H9 (cell line): ENCODE measurements at regions not wholly inside any gene's neighbourhood (a gene's known extent, or its start where the extent isn't known, plus 50 kb on each side); places are given as distances from the start of the nearest gene placed in this dataset.

ENCODE experiments used
- DNase-seq: peaks from one replicate; pipeline ENCODE4 v3.0.0-alpha.2; 2017
- H2AFZ ChIP-seq: one replicate; pipeline ENCODE4 v1.6.1; 2013; ENCODE audit warnings: mild to moderate bottlenecking, low read length, control low read depth, moderate library complexity
- H2AK5ac ChIP-seq: 2 replicates; pipeline ENCODE4 v1.6.1; 2013; ENCODE audit warnings: low read length, control low read depth, mixed read lengths; ENCODE audit not compliant: insufficient read length
- H2BK120ac ChIP-seq: one replicate; pipeline ENCODE4 v1.6.1; 2013; ENCODE audit warnings: low read depth, mild to moderate bottlenecking, low read length, control low read depth, inconsistent platforms; ENCODE audit not compliant: poor library complexity, severe bottlenecking
- H2BK12ac ChIP-seq: 2 replicates; pipeline ENCODE4 v1.6.1; 2013; ENCODE audit warnings: low read length, control low read depth, mixed read lengths, low read depth; ENCODE audit not compliant: insufficient read length
- H2BK15ac ChIP-seq: 2 replicates; pipeline ENCODE4 v1.6.1; 2013; ENCODE audit warnings: low read depth, low read length, control low read depth
- H2BK20ac ChIP-seq: one replicate; pipeline ENCODE4 v1.6.1; 2013; ENCODE audit warnings: low read depth, mild to moderate bottlenecking, low read length, control low read depth, inconsistent platforms; ENCODE audit not compliant: poor library complexity, severe bottlenecking
- H2BK5ac ChIP-seq: 2 replicates; pipeline ENCODE4 v1.6.1; 2013; ENCODE audit warnings: low read length, control low read depth, mixed read lengths; ENCODE audit not compliant: insufficient read length
- H3K14ac ChIP-seq: 2 replicates; pipeline ENCODE4 v1.6.1; 2013; ENCODE audit warnings: low read length, control low read depth; ENCODE audit not compliant: insufficient read depth
- H3K18ac ChIP-seq: 2 replicates; pipeline ENCODE4 v1.6.1; 2013; ENCODE audit warnings: low read depth, mild to moderate bottlenecking, mixed read lengths, low read length, control low read depth; ENCODE audit not compliant: insufficient read length
- H3K23ac ChIP-seq: 2 replicates; pipeline ENCODE4 v1.6.1; 2013; ENCODE audit warnings: low read length, control low read depth, mixed read lengths, low read depth; ENCODE audit not compliant: insufficient read length
- H3K23me2 ChIP-seq: 2 replicates; pipeline ENCODE4 v1.6.1; 2013; ENCODE audit warnings: low read depth, mild to moderate bottlenecking, mixed read lengths, low read length, control low read depth; ENCODE audit not compliant: insufficient read length, poor library complexity, severe bottlenecking
- H3K27ac ChIP-seq: 2 replicates; pipeline ENCODE4 v1.5.1; 2013; ENCODE audit warnings: low read length, control low read depth, mixed read lengths, low read depth; ENCODE audit not compliant: insufficient read length
- H3K27me3 ChIP-seq: 2 replicates; pipeline ENCODE4 v1.6.1; 2013; ENCODE audit warnings: low read length, control low read depth, inconsistent platforms; ENCODE audit not compliant: insufficient read depth
- H3K4ac ChIP-seq: 2 replicates; pipeline ENCODE4 v1.6.1; 2013; ENCODE audit warnings: low read depth, mild to moderate bottlenecking, control low read depth, inconsistent platforms, low read length, moderate library complexity
- H3K4me1 ChIP-seq: 2 replicates; pipeline ENCODE4 v1.6.1; 2013; ENCODE audit warnings: low read length, control low read depth, inconsistent platforms; ENCODE audit not compliant: insufficient read depth
- H3K4me2 ChIP-seq: 2 replicates; pipeline ENCODE4 v1.6.1; 2013; ENCODE audit warnings: low read length, control low read depth, mixed read lengths; ENCODE audit not compliant: insufficient read length, insufficient read depth
- H3K56ac ChIP-seq: 2 replicates; pipeline ENCODE4 v1.6.1; 2013; ENCODE audit warnings: low read depth, mild to moderate bottlenecking, mixed read lengths, low read length, control low read depth; ENCODE audit not compliant: insufficient read length
- H3K79me1 ChIP-seq: 2 replicates; pipeline ENCODE4 v1.6.1; 2013; ENCODE audit warnings: low read depth, mild to moderate bottlenecking, moderate library complexity, low read length, control low read depth, inconsistent platforms; ENCODE audit not compliant: insufficient read depth, poor library complexity, severe bottlenecking
- H3K79me2 ChIP-seq: 2 replicates; pipeline ENCODE4 v1.6.1; 2013; ENCODE audit warnings: low read length, control low read depth, inconsistent platforms; ENCODE audit not compliant: insufficient read depth
- H3K9ac ChIP-seq: 2 replicates; pipeline ENCODE4 v1.6.1; 2013; ENCODE audit warnings: low read length, control low read depth, mixed read lengths; ENCODE audit not compliant: insufficient read length; ENCODE audit errors: extremely low read depth
- H3K9me3 ChIP-seq: one replicate; pipeline ENCODE4 v1.6.1; 2013; ENCODE audit warnings: low read depth, low read length, inconsistent platforms; ENCODE audit not compliant: control insufficient read depth
- H3T11ph ChIP-seq: one replicate; pipeline ENCODE4 v1.6.1; 2013; ENCODE audit warnings: mild to moderate bottlenecking, low read length, control low read depth, inconsistent platforms
- H4K20me1 ChIP-seq: one replicate; pipeline ENCODE4 v1.6.1; 2013; ENCODE audit not compliant: control insufficient read depth, insufficient read length, insufficient read depth
- H4K5ac ChIP-seq: 2 replicates; pipeline ENCODE4 v1.6.1; 2013; ENCODE audit warnings: low read depth, mild to moderate bottlenecking, mixed read lengths, low read length, control low read depth; ENCODE audit not compliant: insufficient read length
- H4K8ac ChIP-seq: replicated peaks from 2 replicates; pipeline ENCODE4 v1.6.1; 2013; ENCODE audit warnings: low read length, control low read depth, mixed read lengths, low read depth; ENCODE audit not compliant: insufficient read length
- H4K91ac ChIP-seq: 2 replicates; pipeline ENCODE4 v1.6.1; 2013; ENCODE audit warnings: low read depth, mild to moderate bottlenecking, moderate library complexity, mixed read lengths, low read length, control low read depth; ENCODE audit not compliant: insufficient read length
- H3K27ac Mint-ChIP-seq, 3 experiments: 2 replicates in 2 of 3; 3 replicates in 1 of 3; pipeline ENCODE4 v1.8.0; 2020 to 2021; ENCODE audit warnings: mixed read lengths in 3 of 3, mild to moderate bottlenecking in 1 of 3, moderate library complexity in 1 of 3
- H3K27me3 Mint-ChIP-seq: 2 replicates; pipeline ENCODE4 v1.8.0; 2021; ENCODE audit warnings: low read depth, mild to moderate bottlenecking, moderate library complexity, mixed read lengths
- H3K36me3 Mint-ChIP-seq, 3 experiments: 2 replicates in 2 of 3; 3 replicates in 1 of 3; pipeline ENCODE4 v1.8.0; 2020 to 2021; ENCODE audit warnings: low read depth in 3 of 3, mixed read lengths in 3 of 3; ENCODE audit not compliant: insufficient read depth in 1 of 3
- H3K4me1 Mint-ChIP-seq, 2 experiments: 2 replicates each; pipeline ENCODE4 v1.8.0; 2020; ENCODE audit warnings: mixed read lengths in 2 of 2
- H3K4me3 Mint-ChIP-seq, 2 experiments: 2 replicates in 1 of 2; 3 replicates in 1 of 2; pipeline ENCODE4 v1.8.0; 2020 to 2021; ENCODE audit warnings: mild to moderate bottlenecking in 2 of 2, mixed read lengths in 2 of 2, moderate library complexity in 1 of 2
- H3K9me3 Mint-ChIP-seq, 2 experiments: 2 replicates in 1 of 2; 3 replicates in 1 of 2; pipeline ENCODE4 v1.8.0; 2020; ENCODE audit warnings: mild to moderate bottlenecking in 2 of 2, mixed read lengths in 2 of 2, moderate library complexity in 1 of 2
- WGBS: extraction: QIAGEN DNeasy Blood & Tissue Kit; methylation state at CpG from one replicate; pipeline ENCODE4 v1.1.7; 2013; ENCODE audit warnings: missing lambda C conversion rate, low lambda C conversion rate, mixed read lengths; ENCODE audit not compliant: insufficient read length; ENCODE audit errors: extremely low coverage; 5-methylcytosine and 5-hydroxymethylcytosine counted together
- TF ChIP-seq, protein P1 (sequence below): fragments of 200-600 bp; sonication (generic); conservative IDR thresholded peaks from 3 replicates; pipeline ENCODE4 v1.8.0; 2021; ENCODE audit warnings: antibody characterized with exemption, mild to moderate bottlenecking

DNA sequence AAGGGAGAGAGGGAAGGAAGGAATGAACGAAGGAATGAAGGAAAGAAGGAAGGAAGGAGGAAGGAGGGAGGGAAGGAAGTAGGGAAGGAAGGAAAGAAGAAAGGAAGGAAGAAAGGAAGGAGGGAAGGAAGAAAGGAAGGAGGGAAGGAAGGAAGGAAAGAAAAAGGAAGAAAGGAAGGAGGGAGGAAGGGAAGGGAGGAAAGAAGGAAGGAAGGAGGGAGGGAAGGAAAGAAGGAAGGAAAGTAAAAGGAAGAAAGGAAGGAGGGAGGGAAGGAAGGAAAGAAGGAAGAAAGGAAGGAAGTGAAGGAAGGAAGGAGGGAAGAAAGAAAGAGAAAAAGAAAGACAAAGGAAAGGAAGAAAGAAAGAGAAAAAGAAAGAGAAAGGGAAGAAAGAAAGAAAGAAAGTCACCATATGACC, 442.4 kb downstream of the RBFOX1 start:
- no peak overlapping the region for H3K9ac ChIP-seq
- TF ChIP-seq, protein P1, sequence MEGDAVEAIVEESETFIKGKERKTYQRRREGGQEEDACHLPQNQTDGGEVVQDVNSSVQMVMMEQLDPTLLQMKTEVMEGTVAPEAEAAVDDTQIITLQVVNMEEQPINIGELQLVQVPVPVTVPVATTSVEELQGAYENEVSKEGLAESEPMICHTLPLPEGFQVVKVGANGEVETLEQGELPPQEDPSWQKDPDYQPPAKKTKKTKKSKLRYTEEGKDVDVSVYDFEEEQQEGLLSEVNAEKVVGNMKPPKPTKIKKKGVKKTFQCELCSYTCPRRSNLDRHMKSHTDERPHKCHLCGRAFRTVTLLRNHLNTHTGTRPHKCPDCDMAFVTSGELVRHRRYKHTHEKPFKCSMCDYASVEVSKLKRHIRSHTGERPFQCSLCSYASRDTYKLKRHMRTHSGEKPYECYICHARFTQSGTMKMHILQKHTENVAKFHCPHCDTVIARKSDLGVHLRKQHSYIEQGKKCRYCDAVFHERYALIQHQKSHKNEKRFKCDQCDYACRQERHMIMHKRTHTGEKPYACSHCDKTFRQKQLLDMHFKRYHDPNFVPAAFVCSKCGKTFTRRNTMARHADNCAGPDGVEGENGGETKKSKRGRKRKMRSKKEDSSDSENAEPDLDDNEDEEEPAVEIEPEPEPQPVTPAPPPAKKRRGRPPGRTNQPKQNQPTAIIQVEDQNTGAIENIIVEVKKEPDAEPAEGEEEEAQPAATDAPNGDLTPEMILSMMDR = no peak
- no peak overlapping the region for H3K4ac ChIP-seq
- no peak overlapping the region for H3K18ac ChIP-seq
- 100% methylated on average over 1 of the region's 1 CpG for WGBS
- Mint-ChIP-seq H3K4me3 (no peak overlapping the region; a peak in 1 of 5 replicates), H3K9me3 (no peaks in the 10 kb centered on the region; a peak in 1 of 5 replicates), H3K27me3 (no peaks in the 10 kb centered on the region; the same call in 1 of the 2 replicates), H3K27ac (no peak overlapping the region), H3K36me3 (no peaks in the 10 kb centered on the region), H3K4me1 (peaks cover 11 to 13% of the 10 kb centered on the region in 2 experiments)
- H3K14ac ChIP-seq = no peak overlapping the region
- H2BK5ac ChIP-seq = no peak overlapping the region
- no peaks in the 10 kb centered on the region for H3K27me3 ChIP-seq
- no peak overlapping the region for H2BK12ac ChIP-seq
- no peak overlapping the region for H4K8ac ChIP-seq
- no peaks in the 10 kb centered on the region for H3K79me1 ChIP-seq
- H4K20me1 ChIP-seq = no peaks in the 10 kb centered on the region
- H3K23me2 ChIP-seq = no peaks in the 10 kb centered on the region
- no peak overlapping the region for H3K23ac ChIP-seq
- H4K91ac ChIP-seq = no peak overlapping the region
- no peak overlapping the region for H2BK120ac ChIP-seq
- no peak for DNase-seq
- no peaks in the 10 kb centered on the region for H3K79me2 ChIP-seq
- no peak overlapping the region for H3T11ph ChIP-seq
- no peak overlapping the region for H2BK20ac ChIP-seq
- H3K27ac ChIP-seq = no peak overlapping the region
- H4K5ac ChIP-seq = no peak overlapping the region
- no peaks in the 10 kb centered on the region; the same call in 1 of the 2 replicates for H3K4me1 ChIP-seq
- no peaks in the 10 kb centered on the region for H3K9me3 ChIP-seq
- no peak overlapping the region for H2AFZ ChIP-seq
- H3K56ac ChIP-seq = no peak overlapping the region
- H2AK5ac ChIP-seq = no peak overlapping the region
- H3K4me2 ChIP-seq = no peak overlapping the region
- H2BK15ac ChIP-seq = no peak overlapping the region
